Transverse colon (tissue), 4 donors: ENCODE measurements at regions not wholly inside any gene's neighbourhood (a gene's known extent, or its start where the extent isn't known, plus 50 kb on each side); places are given as distances from the start of the nearest gene placed in this dataset.

Experiments
- CTCF ChIP-seq, 5 experiments: fragments of 200-600 bp in 3 of 5; fragments of 450-650 bp in 2 of 5; sonication (generic) in 3 of 5; IDR thresholded peaks; 1 replicate in 2 of 5; 2 replicates in 3 of 5; pipeline ENCODE4 v1.5.1; 2016 to 2017; ENCODE audit warnings: antibody characterized with exemption in 5 of 5, inconsistent platforms in 3 of 5, mild to moderate bottlenecking in 2 of 5, moderate library complexity in 1 of 5
- EP300 ChIP-seq: sonication (generic); formaldehyde crosslinking; IDR thresholded peaks from one replicate; pipeline ENCODE4 v1.6.1; 2017; ENCODE audit warnings: antibody characterized with exemption, low read depth
- POLR2AphosphoS5 ChIP-seq, 3 donors: sonication (generic); formaldehyde crosslinking; IDR thresholded peaks; one replicate each; pipeline ENCODE4 v1.6.1; 2016; ENCODE audit warnings: antibody characterized with exemption in 3 of 3

GRCh38 chr7:126286317-126286716 is 966.4 kb downstream of the GRM8 start:
- TF ChIP-seq CTCF (IDR thresholded peaks at IDR 0.05) (no peak), POLR2AphosphoS5 (IDR thresholded peaks at IDR 0.05) (no peak), EP300 (no peak)
